ENCODE measurements at regions not wholly inside any gene's neighbourhood (a gene's known extent, or its start where the extent isn't known, plus 50 kb on each side); places are given as distances from the start of the nearest gene placed in this dataset.

DNA sequence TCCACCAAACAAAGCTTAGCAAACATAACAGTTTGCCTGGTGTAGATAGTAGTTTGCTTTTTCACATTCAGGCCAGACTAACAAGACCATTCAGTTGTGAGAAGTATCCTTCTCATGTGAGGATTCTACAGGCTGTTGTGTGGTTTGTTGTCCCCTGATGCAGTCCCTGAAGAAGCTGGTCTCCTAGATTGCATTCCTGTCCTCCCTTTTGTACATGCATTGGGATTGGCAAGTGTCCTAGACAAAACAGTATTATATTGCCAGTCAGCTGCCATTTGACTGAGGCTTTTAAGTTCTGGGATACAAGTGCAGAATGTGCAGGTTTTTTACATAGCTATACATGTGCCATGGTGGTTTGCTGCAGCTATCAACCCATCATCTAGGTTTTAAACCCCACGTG, 362.0 kb upstream of the IL12A start:
- POLR2A ChIA-PET = no interaction called here
- H3K36me3 ChIP-seq (replicated peaks in 1 of 2; ENCODE audit: control insufficient read depth in 1 of 2, insufficient read depth in 2 of 2, low read length in 1 of 2) = no peaks in the 10 kb centered on the region
- H2AFZ ChIP-seq (ENCODE audit: low read depth) = no peak overlapping the region
- no peaks in the 10 kb centered on the region for H3K27me3 ChIP-seq (ENCODE audit: insufficient read depth)
- H3K4me3 ChIP-seq (ENCODE audit: low read depth in 2 of 2, low read length in 1 of 2) = no peak overlapping the region
- CTCF ChIA-PET = interaction anchor here (0.8 to 1.4 kb wide), 3 partner anchors 40 to 360 kb away, joined by 3 to 4 read pairs (median 4); no protein-coding TSS in a partner anchor
- no peak for DNase-seq
- H3K27ac ChIP-seq (ENCODE audit: low read depth in 2 of 2, low read length in 1 of 2) = no peak overlapping the region
- H3K4me2 ChIP-seq = no peak overlapping the region
- TF ChIP-seq RFX5 (IDR thresholded peaks at IDR 0.05; ENCODE audit: low read length) = no peak
- TF ChIP-seq, protein P1, sequence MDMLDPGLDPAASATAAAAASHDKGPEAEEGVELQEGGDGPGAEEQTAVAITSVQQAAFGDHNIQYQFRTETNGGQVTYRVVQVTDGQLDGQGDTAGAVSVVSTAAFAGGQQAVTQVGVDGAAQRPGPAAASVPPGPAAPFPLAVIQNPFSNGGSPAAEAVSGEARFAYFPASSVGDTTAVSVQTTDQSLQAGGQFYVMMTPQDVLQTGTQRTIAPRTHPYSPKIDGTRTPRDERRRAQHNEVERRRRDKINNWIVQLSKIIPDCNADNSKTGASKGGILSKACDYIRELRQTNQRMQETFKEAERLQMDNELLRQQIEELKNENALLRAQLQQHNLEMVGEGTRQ (IDR thresholded peaks at IDR 0.05; ENCODE audit: borderline replicate concordance, low read depth, low read length) = no peak
- TF ChIP-seq SIN3A (IDR thresholded peaks at IDR 0.05; ENCODE audit: borderline replicate concordance, low read depth, low read length) = no peak
- TF ChIP-seq JUND (IDR thresholded peaks at IDR 0.05) = no peak
- TF ChIP-seq RCOR1 (IDR thresholded peaks at IDR 0.05; ENCODE audit: low read length) = no peak
- no peak for TF ChIP-seq POLR2AphosphoS5 (IDR thresholded peaks at IDR 0.05; ENCODE audit: low read depth, low read length)
- no peak for TF ChIP-seq FOSL2 (IDR thresholded peaks at IDR 0.05; ENCODE audit: borderline replicate concordance, low read depth)
- TF ChIP-seq, protein P2, sequence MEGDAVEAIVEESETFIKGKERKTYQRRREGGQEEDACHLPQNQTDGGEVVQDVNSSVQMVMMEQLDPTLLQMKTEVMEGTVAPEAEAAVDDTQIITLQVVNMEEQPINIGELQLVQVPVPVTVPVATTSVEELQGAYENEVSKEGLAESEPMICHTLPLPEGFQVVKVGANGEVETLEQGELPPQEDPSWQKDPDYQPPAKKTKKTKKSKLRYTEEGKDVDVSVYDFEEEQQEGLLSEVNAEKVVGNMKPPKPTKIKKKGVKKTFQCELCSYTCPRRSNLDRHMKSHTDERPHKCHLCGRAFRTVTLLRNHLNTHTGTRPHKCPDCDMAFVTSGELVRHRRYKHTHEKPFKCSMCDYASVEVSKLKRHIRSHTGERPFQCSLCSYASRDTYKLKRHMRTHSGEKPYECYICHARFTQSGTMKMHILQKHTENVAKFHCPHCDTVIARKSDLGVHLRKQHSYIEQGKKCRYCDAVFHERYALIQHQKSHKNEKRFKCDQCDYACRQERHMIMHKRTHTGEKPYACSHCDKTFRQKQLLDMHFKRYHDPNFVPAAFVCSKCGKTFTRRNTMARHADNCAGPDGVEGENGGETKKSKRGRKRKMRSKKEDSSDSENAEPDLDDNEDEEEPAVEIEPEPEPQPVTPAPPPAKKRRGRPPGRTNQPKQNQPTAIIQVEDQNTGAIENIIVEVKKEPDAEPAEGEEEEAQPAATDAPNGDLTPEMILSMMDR (IDR thresholded peaks at IDR 0.05) = no peak
- TF ChIP-seq, protein P3, sequence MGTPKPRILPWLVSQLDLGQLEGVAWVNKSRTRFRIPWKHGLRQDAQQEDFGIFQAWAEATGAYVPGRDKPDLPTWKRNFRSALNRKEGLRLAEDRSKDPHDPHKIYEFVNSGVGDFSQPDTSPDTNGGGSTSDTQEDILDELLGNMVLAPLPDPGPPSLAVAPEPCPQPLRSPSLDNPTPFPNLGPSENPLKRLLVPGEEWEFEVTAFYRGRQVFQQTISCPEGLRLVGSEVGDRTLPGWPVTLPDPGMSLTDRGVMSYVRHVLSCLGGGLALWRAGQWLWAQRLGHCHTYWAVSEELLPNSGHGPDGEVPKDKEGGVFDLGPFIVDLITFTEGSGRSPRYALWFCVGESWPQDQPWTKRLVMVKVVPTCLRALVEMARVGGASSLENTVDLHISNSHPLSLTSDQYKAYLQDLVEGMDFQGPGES (IDR thresholded peaks at IDR 0.05; ENCODE audit: low read depth, low read length) = no peak
- no peak for TF ChIP-seq NRF1 (IDR thresholded peaks at IDR 0.05; ENCODE audit: low read depth, low read length)
- no peaks in the 10 kb centered on the region for H3K79me2 ChIP-seq (ENCODE audit: insufficient read depth)
- H3K9ac ChIP-seq = no peak overlapping the region
- H3K9me2 ChIP-seq = no peaks in the 10 kb centered on the region
- H4K20me1 ChIP-seq (ENCODE audit: insufficient read depth) = no peaks in the 10 kb centered on the region
- peaks cover 0 to 4% of the 10 kb centered on the region in 2 experiments; a peak in 1 of 4 replicates for H3K4me1 ChIP-seq (ENCODE audit: control insufficient read depth in 1 of 2, insufficient read depth in 2 of 2, low read depth in 1 of 2, low read length in 1 of 2)
- 30% methylated on average over 1 of the region's 1 CpG for WGBS (ENCODE audit: low lambda C conversion rate)
- H3F3A ChIP-seq (replicated peaks; ENCODE audit: insufficient read depth) = no peaks in the 10 kb centered on the region
- H3K9me3 ChIP-seq = no peaks in the 10 kb centered on the region

DNA sequence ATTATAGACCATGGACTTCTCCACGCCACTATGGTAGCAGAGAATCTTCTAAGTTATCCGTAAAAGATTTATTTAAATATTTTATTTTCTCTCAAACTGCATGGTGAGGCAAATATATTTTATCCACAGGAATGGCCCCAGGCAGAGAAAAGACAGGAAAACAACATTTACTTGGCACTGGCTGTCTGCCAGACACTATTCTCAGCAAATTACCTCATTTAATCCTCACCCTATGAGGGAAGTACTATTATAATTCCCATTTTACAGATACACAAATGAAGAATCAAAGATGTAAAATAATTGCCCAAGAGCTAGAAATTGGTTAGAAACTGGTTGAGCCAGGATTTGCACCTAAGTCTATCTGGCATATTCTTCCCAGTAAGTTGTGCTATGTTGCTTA, 361.4 kb upstream of the IL12A start:
- H3K9ac ChIP-seq = no peak overlapping the region
- H4K20me1 ChIP-seq (ENCODE audit: insufficient read depth) = no peaks in the 10 kb centered on the region
- H3K4me3 ChIP-seq (ENCODE audit: low read depth in 2 of 2, low read length in 1 of 2) = no peak overlapping the region
- no peak for DNase-seq
- CTCF ChIA-PET = interaction anchor here (0.8 to 1.4 kb wide), 2 partner anchors 179 to 361 kb away, joined by 3 to 4 read pairs; no protein-coding TSS in a partner anchor
- H2AFZ ChIP-seq (ENCODE audit: low read depth) = no peak overlapping the region
- no peaks in the 10 kb centered on the region for H3K27me3 ChIP-seq (ENCODE audit: insufficient read depth)
- H3K4me2 ChIP-seq = no peak overlapping the region
- no peaks in the 10 kb centered on the region for H3K9me3 ChIP-seq
- no peaks in the 10 kb centered on the region for H3K9me2 ChIP-seq
- H3K4me1 ChIP-seq (ENCODE audit: control insufficient read depth in 1 of 2, insufficient read depth in 2 of 2, low read depth in 1 of 2, low read length in 1 of 2) = no peaks in the 10 kb centered on the region; a peak in 1 of 4 replicates
- no peaks in the 10 kb centered on the region for H3F3A ChIP-seq (replicated peaks; ENCODE audit: insufficient read depth)
- no peak for TF ChIP-seq RAD21 (IDR thresholded peaks at IDR 0.05; ENCODE audit: low read length)
- TF ChIP-seq, protein P4, sequence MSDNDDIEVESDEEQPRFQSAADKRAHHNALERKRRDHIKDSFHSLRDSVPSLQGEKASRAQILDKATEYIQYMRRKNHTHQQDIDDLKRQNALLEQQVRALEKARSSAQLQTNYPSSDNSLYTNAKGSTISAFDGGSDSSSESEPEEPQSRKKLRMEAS (IDR thresholded peaks at IDR 0.05; ENCODE audit: low read depth) = no peak
- TF ChIP-seq TEAD4 (IDR thresholded peaks at IDR 0.05; ENCODE audit: borderline replicate concordance, insufficient read depth) = no peak
- TF ChIP-seq, protein P2 (IDR thresholded peaks at IDR 0.05) = no peak
- TF ChIP-seq RFX5 (IDR thresholded peaks at IDR 0.05; ENCODE audit: low read length) = no peak
- TF ChIP-seq JUND (IDR thresholded peaks at IDR 0.05) = no peak
- no peak for TF ChIP-seq FOXJ3 (CRISPR knock-in tag; IDR thresholded peaks at IDR 0.05)
- no peak for TF ChIP-seq SMC3 (IDR thresholded peaks at IDR 0.05; ENCODE audit: low read depth, low read length)
- TF ChIP-seq GABPA (IDR thresholded peaks at IDR 0.05; ENCODE audit: low read depth) = no peak
- TF ChIP-seq MEF2A (IDR thresholded peaks at IDR 0.05; ENCODE audit: borderline replicate concordance, low read depth) = no peak
- no peak for TF ChIP-seq FOXM1 (IDR thresholded peaks at IDR 0.05; ENCODE audit: low read depth)
- TF ChIP-seq EZH2phosphoT487 (IDR thresholded peaks at IDR 0.05; ENCODE audit: borderline replicate concordance, low read depth) = no peak
- no peak for TF ChIP-seq SIN3A (IDR thresholded peaks at IDR 0.05; ENCODE audit: borderline replicate concordance, low read depth, low read length)
- TF ChIP-seq YY1 (IDR thresholded peaks at IDR 0.05; ENCODE audit: low read depth) = no peak
- no peaks in the 10 kb centered on the region for H3K36me3 ChIP-seq (replicated peaks in 1 of 2; ENCODE audit: control insufficient read depth in 1 of 2, insufficient read depth in 2 of 2, low read length in 1 of 2)
- no peaks in the 10 kb centered on the region for H3K79me2 ChIP-seq (ENCODE audit: insufficient read depth)
- POLR2A ChIA-PET = interaction anchor here (0.6 kb wide), 1 partner anchor 207 kb away, joined by 3 read pairs; no protein-coding TSS in a partner anchor
- H3K27ac ChIP-seq (ENCODE audit: low read depth in 2 of 2, low read length in 1 of 2) = no peak overlapping the region
- WGBS (ENCODE audit: low lambda C conversion rate) = 87% methylated on average over 2 of the region's 2 CpGs
